IPS-15b (cell line): ENCODE measurements at regions not wholly inside any gene's neighbourhood (a gene's known extent, or its start where the extent isn't known, plus 50 kb on each side); places are given as distances from the start of the nearest gene placed in this dataset.
"Not testable (repeated sequence)": the region's sequence is repeated elsewhere in the genome, so short reads cannot be mapped to it uniquely, and the experiment has no call there.

ENCODE experiments used
- H3K27me3 ChIP-seq: one replicate; pipeline ENCODE4 v1.6.1; 2013; ENCODE audit warnings: low read length; ENCODE audit not compliant: control insufficient read depth, insufficient read depth
- H3K36me3 ChIP-seq: one replicate; pipeline ENCODE4 v1.6.1; 2013; ENCODE audit warnings: low read length; ENCODE audit not compliant: control insufficient read depth, insufficient read depth
- H3K4me1 ChIP-seq: one replicate; pipeline ENCODE4 v1.6.1; 2013; ENCODE audit warnings: mild to moderate bottlenecking, low read length; ENCODE audit not compliant: control insufficient read depth, insufficient read depth
- H3K4me3 ChIP-seq: one replicate; pipeline ENCODE4 v1.5.1; 2013; ENCODE audit warnings: low read depth, low read length
- H3K9ac ChIP-seq: one replicate; pipeline ENCODE4 v1.6.1; 2013; ENCODE audit warnings: low read depth, mild to moderate bottlenecking, low read length
- H3K9me3 ChIP-seq: one replicate; pipeline ENCODE4 v1.6.1; 2013; ENCODE audit warnings: mild to moderate bottlenecking, low read length; ENCODE audit not compliant: control insufficient read depth, insufficient read depth

- Histone ChIP-seq H3K4me3 (no peak overlapping the region), H3K9me3 (no peaks in the 10 kb centered on the region), H3K27me3 (no peaks in the 10 kb centered on the region), H3K36me3 (no peaks in the 10 kb centered on the region), H3K9ac (no peak overlapping the region), H3K4me1 (peaks cover 7% of the 10 kb centered on the region)
Observed at GRCh38 chr7:112926018-112926417, 135.8 kb upstream of the TMEM168 start.

GRCh38 chr7:112922546-112922945 lies 132.4 kb upstream of the TMEM168 start:
- H3K27me3 ChIP-seq, H3K36me3 ChIP-seq, H3K4me1 ChIP-seq, H3K9ac ChIP-seq, H3K4me3 ChIP-seq, H3K9me3 ChIP-seq: not testable (repeated sequence)

- H3K4me1 ChIP-seq, H3K9me3 ChIP-seq, H3K36me3 ChIP-seq: not testable (repeated sequence)
Observed at GRCh38 chr7:112916431-112916830, 126.2 kb upstream of the TMEM168 start.

GRCh38 chr7:112908086-112908485 lies 117.9 kb upstream of the TMEM168 start:
- no peak overlapping the region for H3K9ac ChIP-seq
- no peaks in the 10 kb centered on the region for H3K9me3 ChIP-seq
- no peaks in the 10 kb centered on the region for H3K27me3 ChIP-seq
- H3K4me3 ChIP-seq = no peak overlapping the region
- no peaks in the 10 kb centered on the region for H3K36me3 ChIP-seq
- no peaks in the 10 kb centered on the region for H3K4me1 ChIP-seq

More at GRCh38 chr7:112916431-112916830, 126.2 kb upstream of the TMEM168 start:
- H3K4me3 ChIP-seq, H3K27me3 ChIP-seq, H3K9ac ChIP-seq: not testable (repeated sequence)

- Histone ChIP-seq H3K4me1 (no peaks in the 10 kb centered on the region), H3K9ac (no peak overlapping the region), H3K27me3 (no peaks in the 10 kb centered on the region), H3K4me3 (no peak overlapping the region), H3K36me3 (no peaks in the 10 kb centered on the region), H3K9me3 (no peaks in the 10 kb centered on the region)
Observed at GRCh38 chr7:112907658-112908057, 117.5 kb upstream of the TMEM168 start.

GRCh38 chr7:112905950-112906349 lies 115.8 kb upstream of the TMEM168 start:
- no peak overlapping the region for H3K9ac ChIP-seq
- H3K4me1 ChIP-seq = no peaks in the 10 kb centered on the region
- H3K4me3 ChIP-seq = no peak overlapping the region
- H3K36me3 ChIP-seq = no peaks in the 10 kb centered on the region
- H3K9me3 ChIP-seq = no peaks in the 10 kb centered on the region
- no peaks in the 10 kb centered on the region for H3K27me3 ChIP-seq

GRCh38 chr7:112905413-112905812 lies 115.2 kb upstream of the TMEM168 start:
- no peaks in the 10 kb centered on the region for H3K27me3 ChIP-seq
- H3K9me3 ChIP-seq = no peaks in the 10 kb centered on the region
- H3K36me3 ChIP-seq = no peaks in the 10 kb centered on the region
- H3K4me1 ChIP-seq = no peaks in the 10 kb centered on the region
- no peak overlapping the region for H3K9ac ChIP-seq
- H3K4me3 ChIP-seq = no peak overlapping the region

GRCh38 chr7:112898432-112899290 lies 108.5 kb upstream of the TMEM168 start:
- no peaks in the 10 kb centered on the region for H3K4me1 ChIP-seq
- no peaks in the 10 kb centered on the region for H3K36me3 ChIP-seq
- H3K9ac ChIP-seq = no peak overlapping the region
- H3K4me3 ChIP-seq = no peak overlapping the region
- H3K9me3 ChIP-seq = no peaks in the 10 kb centered on the region
- no peaks in the 10 kb centered on the region for H3K27me3 ChIP-seq

- no peaks in the 10 kb centered on the region for H3K9me3 ChIP-seq
- H3K36me3 ChIP-seq = no peaks in the 10 kb centered on the region
- H3K9ac ChIP-seq = no peak overlapping the region
- H3K4me1 ChIP-seq = no peaks in the 10 kb centered on the region
- no peak overlapping the region for H3K4me3 ChIP-seq
- H3K27me3 ChIP-seq = no peaks in the 10 kb centered on the region
Observed at GRCh38 chr7:112897839-112898431, 107.7 kb upstream of the TMEM168 start.

- Histone ChIP-seq H3K9ac (no peak overlapping the region), H3K4me1 (no peaks in the 10 kb centered on the region), H3K36me3 (no peaks in the 10 kb centered on the region), H3K27me3 (no peaks in the 10 kb centered on the region), H3K9me3 (no peaks in the 10 kb centered on the region), H3K4me3 (no peak overlapping the region)
Observed at GRCh38 chr7:112896026-112896601, 105.9 kb upstream of the TMEM168 start.

GRCh38 chr7:112892263-112892662 lies 102.1 kb upstream of the TMEM168 start:
- no peaks in the 10 kb centered on the region for H3K27me3 ChIP-seq
- H3K9me3 ChIP-seq = no peaks in the 10 kb centered on the region
- H3K4me1 ChIP-seq = peaks cover 4% of the 10 kb centered on the region
- H3K36me3 ChIP-seq = no peaks in the 10 kb centered on the region
- no peak overlapping the region for H3K9ac ChIP-seq
- H3K4me3 ChIP-seq = no peak overlapping the region

- Histone ChIP-seq H3K27me3 (no peaks in the 10 kb centered on the region), H3K36me3 (no peaks in the 10 kb centered on the region), H3K9me3 (no peaks in the 10 kb centered on the region), H3K4me3 (no peak overlapping the region), H3K9ac (no peak overlapping the region), H3K4me1 (peaks cover 4% of the 10 kb centered on the region)
Observed at GRCh38 chr7:112891698-112892097, 101.5 kb upstream of the TMEM168 start.
